NCI-H2029 treated with DMSO at 0.1 percent for 48 hours (cell line): ENCODE measurements at regions not wholly inside any gene's neighbourhood (a gene's known extent, or its start where the extent isn't known, plus 50 kb on each side); places are given as distances from the start of the nearest gene placed in this dataset.
A peak's percentile ranks its signal among the peaks of the same experiment; 100 is the strongest.

Source experiments
- DNase-seq: peaks from one replicate; lab custom pipeline; 2025; lab: John Stamatoyannopoulos, UW

- no peak for DNase-seq
Observed at GRCh38 chr2:2569306-2569705, 238.2 kb upstream of the MYT1L start.

DNA sequence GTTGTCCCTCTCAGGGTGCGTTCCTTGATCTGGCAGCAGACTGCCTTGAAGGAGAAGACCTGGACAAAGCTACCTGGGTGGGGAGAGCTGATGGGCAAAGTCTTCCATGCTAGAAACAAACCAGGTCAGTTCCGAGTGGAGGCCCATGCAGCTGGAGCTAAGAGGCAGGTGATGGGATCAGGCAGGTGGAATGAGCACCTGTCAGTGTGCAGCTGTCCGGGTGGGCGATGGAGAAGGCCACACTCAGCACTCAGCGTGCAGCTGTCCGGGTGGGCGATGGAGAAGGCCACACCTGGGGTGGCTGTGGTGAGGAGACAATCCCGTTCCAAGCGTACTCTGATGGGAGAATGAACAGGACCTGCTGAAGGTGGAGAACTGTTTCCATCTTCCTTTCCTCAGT is 237.3 kb upstream of the MYT1L start:
- DNase-seq = no peak

GRCh38 chr2:2567776-2568175 is 236.7 kb upstream of the MYT1L start:
- DNase-seq = no peak

DNA sequence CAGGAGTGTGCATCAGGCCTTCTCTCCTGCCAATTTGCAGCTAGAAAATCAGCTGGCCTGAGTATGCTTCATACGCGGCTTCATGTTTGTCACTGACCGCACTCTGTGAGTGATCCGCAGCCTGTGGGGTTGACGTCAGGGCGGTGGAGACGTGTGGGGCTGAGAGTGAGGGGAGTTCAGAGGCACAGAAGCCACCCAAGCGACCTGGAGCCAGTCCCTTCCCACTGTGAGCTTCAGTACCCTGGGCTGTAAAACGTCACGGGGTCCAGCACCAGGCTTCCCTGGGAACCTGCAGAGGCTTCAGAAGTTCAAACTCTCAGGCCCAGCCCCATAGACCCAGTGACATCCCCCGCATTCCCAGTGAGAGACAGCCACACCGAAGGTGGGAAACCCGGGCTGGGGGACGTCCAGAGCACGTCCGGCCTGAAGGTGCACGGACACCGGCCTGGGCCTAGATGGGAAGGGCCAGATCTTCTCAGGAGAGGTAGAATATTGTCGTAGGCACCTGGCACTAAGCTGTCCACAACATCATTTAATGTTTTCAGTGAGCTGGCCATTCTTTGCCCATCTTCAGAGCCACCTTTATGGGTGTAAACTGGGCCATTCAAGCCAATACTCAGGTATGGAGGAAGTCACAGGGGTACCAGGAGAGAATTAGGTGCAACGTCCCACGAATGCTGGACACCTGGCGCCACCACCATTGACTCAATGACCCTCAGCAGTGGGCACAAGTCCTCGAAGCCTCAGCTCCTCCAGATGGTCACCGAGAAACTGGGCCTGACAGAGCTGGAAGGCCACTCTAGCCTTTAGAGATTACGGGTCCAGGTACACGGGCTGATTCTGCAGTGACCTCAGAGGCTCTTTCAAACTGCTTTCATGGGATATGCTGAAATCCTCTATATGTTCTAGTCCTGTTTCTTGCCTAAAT is 235.6 kb upstream of the MYT1L start:
- no peak for DNase-seq

- no peak for DNase-seq
Observed at GRCh38 chr2:2565671-2566070, 234.6 kb upstream of the MYT1L start.

DNA sequence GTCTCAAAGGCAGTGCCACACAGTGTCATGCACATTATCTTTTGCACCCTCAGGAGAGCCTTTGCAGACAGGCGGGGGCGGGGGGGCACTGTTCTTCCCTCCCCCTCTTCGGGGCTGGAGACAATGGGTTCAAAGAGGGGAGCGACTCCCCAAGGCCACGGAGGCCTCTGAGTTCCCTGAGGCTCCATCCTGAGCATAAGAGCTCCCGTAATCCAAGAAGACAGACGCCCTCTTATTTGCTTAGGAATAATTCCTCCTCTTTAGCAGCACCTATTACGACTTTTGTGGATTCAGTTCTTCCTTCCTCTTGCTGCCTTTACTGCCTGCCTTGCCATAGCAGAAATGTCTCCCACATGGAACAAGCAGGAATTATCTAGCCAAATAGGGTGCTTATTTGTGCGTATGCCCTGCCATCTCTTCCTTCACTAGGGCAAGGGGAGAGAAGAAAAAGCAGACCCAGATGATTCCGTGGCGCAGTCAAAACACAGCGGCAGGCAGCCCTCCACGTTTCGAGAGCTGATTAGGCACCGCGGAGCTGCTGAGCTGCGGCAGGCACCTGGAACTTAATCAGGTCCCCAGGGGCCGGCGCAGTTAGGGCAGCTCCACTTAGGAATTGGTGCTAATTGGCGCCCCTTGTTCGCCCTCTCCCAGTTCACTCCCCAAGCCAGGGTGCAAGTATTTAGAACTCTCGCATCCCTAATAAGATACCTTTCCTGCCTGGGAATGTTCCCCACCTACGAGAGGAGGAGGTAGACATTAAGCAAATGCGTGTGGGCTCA is 233.4 kb upstream of the MYT1L start:
- no peak for DNase-seq

- DNase-seq = no peak
Observed at GRCh38 chr2:2563309-2563860, 232.3 kb upstream of the MYT1L start.

GRCh38 chr2:2562867-2563266 is 231.8 kb upstream of the MYT1L start:
- no peak for DNase-seq

DNA sequence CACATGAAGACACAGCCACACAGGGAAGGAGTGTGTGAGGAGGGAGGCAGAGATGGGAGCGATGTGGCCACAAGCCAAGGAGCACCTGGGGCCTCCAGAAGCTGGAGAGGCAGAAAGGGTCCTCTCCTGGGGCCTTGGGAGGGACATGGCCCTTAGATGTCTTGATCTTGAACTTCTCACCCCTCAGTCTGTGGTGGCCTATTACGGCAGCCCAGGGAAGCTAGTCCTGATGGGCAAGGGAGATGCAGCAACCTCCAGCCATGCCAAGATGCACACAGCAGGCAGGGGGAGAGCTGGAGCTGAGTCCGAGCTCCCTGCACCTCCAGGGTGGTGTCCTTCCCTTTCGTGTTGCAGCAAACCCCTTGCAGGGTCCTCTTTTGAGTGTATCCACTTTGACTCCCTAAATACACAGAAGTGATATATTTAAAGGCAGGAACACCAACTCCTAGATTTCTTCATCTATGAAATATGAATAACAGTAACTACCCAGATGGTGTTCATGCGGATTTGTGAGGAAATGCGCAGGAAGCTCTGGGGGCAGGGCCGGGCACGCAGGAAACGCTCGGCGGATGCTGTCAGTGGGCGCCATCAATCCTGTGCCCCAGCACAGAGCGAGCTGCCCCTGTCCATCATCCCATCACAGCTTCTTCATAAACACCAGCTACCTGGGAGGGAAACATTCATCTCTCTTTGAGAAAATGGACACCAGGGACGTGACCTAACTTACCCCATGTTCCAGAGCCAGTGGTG is 230.4 kb upstream of the MYT1L start:
- no peak for DNase-seq

- DNase-seq = no peak
Observed at GRCh38 chr2:2560374-2561015, 229.4 kb upstream of the MYT1L start.

DNA sequence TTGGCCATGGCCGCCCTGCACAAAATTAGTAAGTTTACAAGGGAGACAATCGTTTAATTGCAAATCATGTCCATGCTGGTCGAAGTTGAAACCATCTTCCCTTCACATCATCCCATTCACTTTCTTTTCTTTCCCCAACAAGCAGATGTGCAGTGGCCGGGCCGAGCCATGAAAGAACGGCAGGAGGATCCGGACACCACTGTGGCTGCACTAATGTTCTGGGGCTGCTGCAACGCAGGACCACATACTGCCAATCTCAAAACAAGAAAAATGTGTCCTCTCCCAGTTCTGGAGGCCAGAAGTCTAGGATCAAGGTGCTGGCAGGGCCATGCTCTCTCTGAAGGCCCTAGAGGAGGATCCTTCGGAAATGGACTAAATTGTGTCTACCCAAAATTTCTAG is 227.4 kb upstream of the MYT1L start:
- DNase-seq = no peak

- no peak for DNase-seq
Observed at GRCh38 chr2:2557475-2557874, 226.4 kb upstream of the MYT1L start.

GRCh38 chr2:2550856-2551255 is 219.8 kb upstream of the MYT1L start:
- DNase-seq = no peak

DNA sequence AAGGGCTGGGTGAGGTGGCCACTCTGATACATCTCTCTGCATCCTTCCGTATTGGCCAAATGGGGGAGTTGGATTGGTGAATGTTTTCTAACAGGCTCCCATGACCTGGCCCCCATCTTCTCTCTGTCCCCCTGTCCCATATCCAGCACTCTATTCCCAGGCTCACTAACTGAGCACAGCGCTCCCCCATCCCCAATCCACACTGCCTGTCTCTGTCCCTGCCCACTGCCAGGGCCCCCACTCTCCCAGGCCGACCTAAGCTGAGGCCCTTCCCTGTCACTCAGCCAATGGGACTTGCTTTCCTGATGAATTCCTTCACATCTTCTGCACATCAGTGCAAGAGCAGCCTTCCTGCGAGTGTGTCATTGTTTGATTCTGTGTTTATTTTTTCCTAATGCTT is 216.8 kb upstream of the MYT1L start:
- no peak for DNase-seq

GRCh38 chr2:2547451-2547850 is 216.4 kb upstream of the MYT1L start:
- peak; percentile 5 for DNase-seq

DNA sequence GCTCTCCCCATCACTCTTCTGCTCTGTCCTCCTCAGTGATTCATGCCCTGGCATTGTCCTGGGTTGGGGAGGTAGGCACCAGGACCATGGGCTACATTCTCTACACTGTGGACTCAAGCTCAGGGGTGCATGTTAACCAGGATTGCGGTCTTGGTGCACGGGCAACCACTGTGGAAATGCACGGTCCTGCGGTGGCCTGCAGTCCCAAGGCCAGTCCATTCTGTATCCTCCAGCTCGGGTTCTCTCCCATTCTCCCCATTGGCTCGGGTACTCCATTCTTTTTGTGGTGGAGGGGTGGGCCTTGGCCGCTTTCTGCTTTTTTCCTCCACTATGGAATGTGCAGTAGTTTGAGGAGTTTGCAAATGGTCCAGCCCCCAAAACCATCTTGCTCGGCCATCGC is 215.0 kb upstream of the MYT1L start:
- no peak for DNase-seq

- no peak for DNase-seq
Observed at GRCh38 chr2:2542966-2543611, 212.0 kb upstream of the MYT1L start.

- no peak for DNase-seq
Observed at GRCh38 chr2:2542316-2542715, 211.2 kb upstream of the MYT1L start.

DNA sequence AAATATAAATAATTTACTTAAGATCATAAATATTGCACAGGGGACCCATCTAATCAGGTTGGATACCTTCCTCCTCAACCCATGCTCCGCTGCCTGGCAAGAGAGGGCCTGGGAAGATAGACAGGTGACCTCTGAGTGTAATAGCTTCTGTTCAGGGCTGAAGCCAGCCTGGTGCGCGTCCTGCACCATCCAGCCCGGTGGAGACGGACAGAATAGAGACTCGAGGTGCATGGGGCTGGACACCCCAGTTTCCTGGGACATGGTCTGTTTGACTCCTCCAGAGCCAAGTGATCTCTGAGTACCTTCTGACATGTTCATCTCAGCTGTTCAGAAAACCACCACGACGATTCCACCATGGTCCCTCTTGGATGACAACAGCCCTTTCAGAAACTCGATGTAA is 209.3 kb upstream of the MYT1L start:
- DNase-seq = no peak

GRCh38 chr2:2536416-2537056 is 205.5 kb upstream of the MYT1L start:
- DNase-seq = no peak

GRCh38 chr2:2530334-2530733 is 199.3 kb upstream of the MYT1L start:
- no peak for DNase-seq
